H9 (cell line): ENCODE measurements at regions not wholly inside any gene's neighbourhood (a gene's known extent, or its start where the extent isn't known, plus 50 kb on each side); places are given as distances from the start of the nearest gene placed in this dataset.

Source experiments
- DNase-seq: peaks from one replicate; pipeline ENCODE4 v3.0.0-alpha.2; 2017
- H2AFZ ChIP-seq: one replicate; pipeline ENCODE4 v1.6.1; 2013; ENCODE audit warnings: mild to moderate bottlenecking, low read length, control low read depth, moderate library complexity
- H2AK5ac ChIP-seq: 2 replicates; pipeline ENCODE4 v1.6.1; 2013; ENCODE audit warnings: low read length, control low read depth, mixed read lengths; ENCODE audit not compliant: insufficient read length
- H2BK120ac ChIP-seq: one replicate; pipeline ENCODE4 v1.6.1; 2013; ENCODE audit warnings: low read depth, mild to moderate bottlenecking, low read length, control low read depth, inconsistent platforms; ENCODE audit not compliant: poor library complexity, severe bottlenecking
- H2BK12ac ChIP-seq: 2 replicates; pipeline ENCODE4 v1.6.1; 2013; ENCODE audit warnings: low read length, control low read depth, mixed read lengths, low read depth; ENCODE audit not compliant: insufficient read length
- H2BK15ac ChIP-seq: 2 replicates; pipeline ENCODE4 v1.6.1; 2013; ENCODE audit warnings: low read depth, low read length, control low read depth
- H2BK20ac ChIP-seq: one replicate; pipeline ENCODE4 v1.6.1; 2013; ENCODE audit warnings: low read depth, mild to moderate bottlenecking, low read length, control low read depth, inconsistent platforms; ENCODE audit not compliant: poor library complexity, severe bottlenecking
- H2BK5ac ChIP-seq: 2 replicates; pipeline ENCODE4 v1.6.1; 2013; ENCODE audit warnings: low read length, control low read depth, mixed read lengths; ENCODE audit not compliant: insufficient read length
- H3K14ac ChIP-seq: 2 replicates; pipeline ENCODE4 v1.6.1; 2013; ENCODE audit warnings: low read length, control low read depth; ENCODE audit not compliant: insufficient read depth
- H3K18ac ChIP-seq: 2 replicates; pipeline ENCODE4 v1.6.1; 2013; ENCODE audit warnings: low read depth, mild to moderate bottlenecking, mixed read lengths, low read length, control low read depth; ENCODE audit not compliant: insufficient read length
- H3K23ac ChIP-seq: 2 replicates; pipeline ENCODE4 v1.6.1; 2013; ENCODE audit warnings: low read length, control low read depth, mixed read lengths, low read depth; ENCODE audit not compliant: insufficient read length
- H3K23me2 ChIP-seq: 2 replicates; pipeline ENCODE4 v1.6.1; 2013; ENCODE audit warnings: low read depth, mild to moderate bottlenecking, mixed read lengths, low read length, control low read depth; ENCODE audit not compliant: insufficient read length, poor library complexity, severe bottlenecking
- H3K27ac ChIP-seq: 2 replicates; pipeline ENCODE4 v1.5.1; 2013; ENCODE audit warnings: low read length, control low read depth, mixed read lengths, low read depth; ENCODE audit not compliant: insufficient read length
- H3K27me3 ChIP-seq: 2 replicates; pipeline ENCODE4 v1.6.1; 2013; ENCODE audit warnings: low read length, control low read depth, inconsistent platforms; ENCODE audit not compliant: insufficient read depth
- H3K4ac ChIP-seq: 2 replicates; pipeline ENCODE4 v1.6.1; 2013; ENCODE audit warnings: low read depth, mild to moderate bottlenecking, control low read depth, inconsistent platforms, low read length, moderate library complexity
- H3K4me1 ChIP-seq: 2 replicates; pipeline ENCODE4 v1.6.1; 2013; ENCODE audit warnings: low read length, control low read depth, inconsistent platforms; ENCODE audit not compliant: insufficient read depth
- H3K4me2 ChIP-seq: 2 replicates; pipeline ENCODE4 v1.6.1; 2013; ENCODE audit warnings: low read length, control low read depth, mixed read lengths; ENCODE audit not compliant: insufficient read length, insufficient read depth
- H3K56ac ChIP-seq: 2 replicates; pipeline ENCODE4 v1.6.1; 2013; ENCODE audit warnings: low read depth, mild to moderate bottlenecking, mixed read lengths, low read length, control low read depth; ENCODE audit not compliant: insufficient read length
- H3K79me1 ChIP-seq: 2 replicates; pipeline ENCODE4 v1.6.1; 2013; ENCODE audit warnings: low read depth, mild to moderate bottlenecking, moderate library complexity, low read length, control low read depth, inconsistent platforms; ENCODE audit not compliant: insufficient read depth, poor library complexity, severe bottlenecking
- H3K79me2 ChIP-seq: 2 replicates; pipeline ENCODE4 v1.6.1; 2013; ENCODE audit warnings: low read length, control low read depth, inconsistent platforms; ENCODE audit not compliant: insufficient read depth
- H3K9ac ChIP-seq: 2 replicates; pipeline ENCODE4 v1.6.1; 2013; ENCODE audit warnings: low read length, control low read depth, mixed read lengths; ENCODE audit not compliant: insufficient read length; ENCODE audit errors: extremely low read depth
- H3K9me3 ChIP-seq: one replicate; pipeline ENCODE4 v1.6.1; 2013; ENCODE audit warnings: low read depth, low read length, inconsistent platforms; ENCODE audit not compliant: control insufficient read depth
- H3T11ph ChIP-seq: one replicate; pipeline ENCODE4 v1.6.1; 2013; ENCODE audit warnings: mild to moderate bottlenecking, low read length, control low read depth, inconsistent platforms
- H4K20me1 ChIP-seq: one replicate; pipeline ENCODE4 v1.6.1; 2013; ENCODE audit not compliant: control insufficient read depth, insufficient read length, insufficient read depth
- H4K5ac ChIP-seq: 2 replicates; pipeline ENCODE4 v1.6.1; 2013; ENCODE audit warnings: low read depth, mild to moderate bottlenecking, mixed read lengths, low read length, control low read depth; ENCODE audit not compliant: insufficient read length
- H4K8ac ChIP-seq: replicated peaks from 2 replicates; pipeline ENCODE4 v1.6.1; 2013; ENCODE audit warnings: low read length, control low read depth, mixed read lengths, low read depth; ENCODE audit not compliant: insufficient read length
- H4K91ac ChIP-seq: 2 replicates; pipeline ENCODE4 v1.6.1; 2013; ENCODE audit warnings: low read depth, mild to moderate bottlenecking, moderate library complexity, mixed read lengths, low read length, control low read depth; ENCODE audit not compliant: insufficient read length
- H3K27ac Mint-ChIP-seq, 3 experiments: 2 replicates in 2 of 3; 3 replicates in 1 of 3; pipeline ENCODE4 v1.8.0; 2020 to 2021; ENCODE audit warnings: mixed read lengths in 3 of 3, mild to moderate bottlenecking in 1 of 3, moderate library complexity in 1 of 3
- H3K27me3 Mint-ChIP-seq: 2 replicates; pipeline ENCODE4 v1.8.0; 2021; ENCODE audit warnings: low read depth, mild to moderate bottlenecking, moderate library complexity, mixed read lengths
- H3K36me3 Mint-ChIP-seq, 3 experiments: 2 replicates in 2 of 3; 3 replicates in 1 of 3; pipeline ENCODE4 v1.8.0; 2020 to 2021; ENCODE audit warnings: low read depth in 3 of 3, mixed read lengths in 3 of 3; ENCODE audit not compliant: insufficient read depth in 1 of 3
- H3K4me1 Mint-ChIP-seq, 2 experiments: 2 replicates each; pipeline ENCODE4 v1.8.0; 2020; ENCODE audit warnings: mixed read lengths in 2 of 2
- H3K4me3 Mint-ChIP-seq, 2 experiments: 2 replicates in 1 of 2; 3 replicates in 1 of 2; pipeline ENCODE4 v1.8.0; 2020 to 2021; ENCODE audit warnings: mild to moderate bottlenecking in 2 of 2, mixed read lengths in 2 of 2, moderate library complexity in 1 of 2
- H3K9me3 Mint-ChIP-seq, 2 experiments: 2 replicates in 1 of 2; 3 replicates in 1 of 2; pipeline ENCODE4 v1.8.0; 2020; ENCODE audit warnings: mild to moderate bottlenecking in 2 of 2, mixed read lengths in 2 of 2, moderate library complexity in 1 of 2
- CTCF ChIP-seq: fragments of 200-600 bp; sonication (generic); conservative IDR thresholded peaks from 3 replicates; pipeline ENCODE4 v1.8.0; 2021; ENCODE audit warnings: antibody characterized with exemption, mild to moderate bottlenecking
- WGBS: extraction: QIAGEN DNeasy Blood & Tissue Kit; methylation state at CpG from one replicate; pipeline ENCODE4 v1.1.7; 2013; ENCODE audit warnings: missing lambda C conversion rate, low lambda C conversion rate, mixed read lengths; ENCODE audit not compliant: insufficient read length; ENCODE audit errors: extremely low coverage; 5-methylcytosine and 5-hydroxymethylcytosine counted together

GRCh38 chr5:74241751-74242140 lies 398.8 kb downstream of the ENC1 start:
- Histone ChIP-seq H4K20me1 (no peaks in the 10 kb centered on the region), H3K14ac (no peak overlapping the region), H3K4me2 (no peak overlapping the region), H3K27ac (no peak overlapping the region), H3K9ac (no peak overlapping the region), H3K18ac (no peak overlapping the region), H3K9me3 (no peaks in the 10 kb centered on the region), H3K4me1 (no peaks in the 10 kb centered on the region; the same call in 1 of the 2 replicates), H3T11ph (no peak overlapping the region), H4K8ac (no peak overlapping the region), H4K5ac (no peak overlapping the region), H2BK12ac (no peak overlapping the region), H2BK20ac (no peak overlapping the region), H3K79me2 (no peaks in the 10 kb centered on the region), H2BK5ac (no peak overlapping the region), H3K4ac (no peak overlapping the region), H2BK15ac (no peak overlapping the region), H2AK5ac (no peak overlapping the region), H4K91ac (no peak overlapping the region), H3K27me3 (no peaks in the 10 kb centered on the region), H2BK120ac (no peak overlapping the region), H3K56ac (no peak overlapping the region), H3K23ac (no peak overlapping the region), H3K79me1 (no peaks in the 10 kb centered on the region), H2AFZ (no peak overlapping the region), H3K23me2 (no peaks in the 10 kb centered on the region)
- Mint-ChIP-seq H3K9me3 (no peaks in the 10 kb centered on the region; a peak in 1 of 5 replicates), H3K4me1 (peaks cover 0 to 3% of the 10 kb centered on the region in 2 experiments; a peak in 2 of 4 replicates), H3K36me3 (no peaks in the 10 kb centered on the region), H3K4me3 (no peak overlapping the region), H3K27me3 (no peaks in the 10 kb centered on the region; the same call in none of the 2 replicates), H3K27ac (no peak overlapping the region)
- DNase-seq = peak; percentile 41
- no peak for TF ChIP-seq CTCF
- no CpG with 5 or more reads among the region's 2 CpGs for WGBS
